Heart right ventricle (tissue), 16 donors: ENCODE measurements at regions not wholly inside any gene's neighbourhood (a gene's known extent, or its start where the extent isn't known, plus 50 kb on each side); places are given as distances from the start of the nearest gene placed in this dataset.

Experiments used
- ATAC-seq, 8 donors: fragments of 200-7000 bp; cut with Tn5 transposase; one replicate each; pipeline ENCODE4 v1.9.1; 2020; ENCODE audit warnings: mild to moderate bottlenecking in 8 of 8, moderate library complexity in 8 of 8, moderate number of reproducible peaks in 1 of 8
- DNase-seq, 2 donors: peaks; one replicate each; pipeline ENCODE4 v3.0.0-alpha.2; 2020
- H3K27ac ChIP-seq, 10 donors: fragments of 200-600 bp; sonication (generic) in 2 of 10; one replicate each; pipeline versions ENCODE4 v1.5.0 to v1.8.0; 2020 to 2022; ENCODE audit warnings: mild to moderate bottlenecking in 3 of 10
- H3K27me3 ChIP-seq, 7 donors: fragments of 200-600 bp; one replicate each; pipeline ENCODE4 v1.8.0; 2021 to 2022; ENCODE audit warnings: mild to moderate bottlenecking in 2 of 7
- H3K36me3 ChIP-seq, 9 donors: fragments of 200-600 bp; sonication (generic) in 1 of 9; one replicate each; pipeline versions ENCODE4 v1.5.0 to v1.8.0; 2020 to 2022; ENCODE audit warnings: mild to moderate bottlenecking in 2 of 9
- H3K4me1 ChIP-seq, 9 donors: fragments of 200-600 bp; sonication (generic) in 1 of 9; one replicate each; pipeline versions ENCODE4 v1.5.0 to v1.8.0; 2020 to 2022; ENCODE audit warnings: mild to moderate bottlenecking in 4 of 9
- H3K4me3 ChIP-seq, 10 donors: fragments of 200-600 bp; sonication (generic) in 2 of 10; one replicate each; pipeline versions ENCODE4 v1.5.0 to v1.8.0; 2020 to 2022; ENCODE audit warnings: mild to moderate bottlenecking in 7 of 10, moderate library complexity in 2 of 10
- H3K9me3 ChIP-seq, 11 donors: fragments of 200-600 bp in 10 of 11; sonication (generic) in 2 of 11; one replicate each; pipeline versions ENCODE4 v1.5.0 to v1.8.0; 2013 to 2022; ENCODE audit warnings: mild to moderate bottlenecking in 2 of 11, control low read depth in 1 of 11, moderate library complexity in 1 of 11
- WGBS, 2 donors: extraction: QIAGEN DNeasy Blood & Tissue Kit; methylation state at CpG; one replicate each; pipeline ENCODE4 v1.1.7; 2013; ENCODE audit warnings: inconsistent platforms in 1 of 2; 5-methylcytosine and 5-hydroxymethylcytosine counted together
- intact Hi-C, 10 donors: fragments of 100-400 bp; cut with DNase I; formaldehyde crosslinking; loops; one replicate each; pipeline versions ENCODE4 v1.11.1 to v1.14.2; 2022
- TF ChIP-seq, protein P1 (sequence below), 9 donors: fragments of 200-600 bp; sonication (generic) in 2 of 9; IDR thresholded peaks; one replicate each; pipeline versions ENCODE4 v1.5.0 to v1.8.0; 2021 to 2022; ENCODE audit warnings: antibody characterized with exemption in 9 of 9, mild to moderate bottlenecking in 5 of 9, moderate library complexity in 1 of 9
- donor health status: Arrhythmogenic right ventricular cardiomyopathy.
- donor health status: ischemic (EF 13 %, LVEDD 7.1; RV severe dilation, severe dysfunction).
- donor health status: healthy with polysubstance abuse.
- donor health status: DM: no; HTN: yes; CAD: no.
- donor health status: DM: no; HTN: no; CAD: no.
- donor health status: ischemic (EF 25% LVEDD 6.9; RV normal size, moderate dysfunction).
- donor health status: ischemic (EF 25% LVEDD 5.7; RV mildly dilated, moderate dysfunction).
- donor health status: healthy.
- donor health status: DM: yes; HTN: yes; CAD: no.
- donor health status: Ischemic cardiomyopathy.
- donor health status: ischemic (EF 35%, LVEDD 5.7; RV mildly dilated, moderate dysfunction).
- donor health status: nonischemic (EF 11% LVEDD 7.7; RV severe dilation, severe dysfunction).
- donor health status: DM: yes; HTN: yes; CAD: no.
- donor health status: PGD.
- donor health status: ischemic (EF 29% LVEDD 5.4; RV normal size, mild dysfunction).
- donor health status: nonischemic (EF 23%, LVEDD 6.1; RV moderate dilation, normal function).

DNA sequence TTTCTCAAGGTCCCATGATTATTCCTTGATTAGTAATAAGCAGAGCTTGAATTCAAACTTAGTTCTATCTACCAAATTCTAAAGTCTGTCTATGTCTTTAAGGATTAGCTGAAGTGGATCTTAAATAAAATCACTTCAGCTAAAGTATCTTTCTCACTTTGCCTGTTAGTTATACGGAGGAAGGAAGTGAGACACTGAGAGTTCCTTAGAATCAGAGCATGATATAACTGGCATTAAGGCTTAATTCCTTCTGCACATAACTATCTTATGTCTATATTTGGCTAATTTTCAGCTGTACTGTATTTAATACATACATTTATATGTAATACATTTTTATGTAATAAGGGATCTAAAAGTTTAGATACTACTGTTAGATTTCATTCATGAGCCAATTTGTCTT is 491.1 kb upstream of the GHITM start:
- Histone ChIP-seq H3K4me1 (peaks cover 0 to 31% (median 14%) of the 10 kb centered on the region in 9 donors), H3K27me3 (no peaks in the 10 kb centered on the region), H3K4me3 (no peak overlapping the region), H3K9me3 (peaks cover 0 to 2% (median 0%) of the 10 kb centered on the region in 11 donors), H3K36me3 (no peaks in the 10 kb centered on the region), H3K27ac (peak overlapping the region in 3 of 10 donors; percentile 3 to 16 (median 13))
- DNase-seq (no peak), ATAC-seq (no peak)
- 29 to 35% methylated on average over 1 of the region's 1 CpG for WGBS, 2 donors
- TF ChIP-seq, protein P1, sequence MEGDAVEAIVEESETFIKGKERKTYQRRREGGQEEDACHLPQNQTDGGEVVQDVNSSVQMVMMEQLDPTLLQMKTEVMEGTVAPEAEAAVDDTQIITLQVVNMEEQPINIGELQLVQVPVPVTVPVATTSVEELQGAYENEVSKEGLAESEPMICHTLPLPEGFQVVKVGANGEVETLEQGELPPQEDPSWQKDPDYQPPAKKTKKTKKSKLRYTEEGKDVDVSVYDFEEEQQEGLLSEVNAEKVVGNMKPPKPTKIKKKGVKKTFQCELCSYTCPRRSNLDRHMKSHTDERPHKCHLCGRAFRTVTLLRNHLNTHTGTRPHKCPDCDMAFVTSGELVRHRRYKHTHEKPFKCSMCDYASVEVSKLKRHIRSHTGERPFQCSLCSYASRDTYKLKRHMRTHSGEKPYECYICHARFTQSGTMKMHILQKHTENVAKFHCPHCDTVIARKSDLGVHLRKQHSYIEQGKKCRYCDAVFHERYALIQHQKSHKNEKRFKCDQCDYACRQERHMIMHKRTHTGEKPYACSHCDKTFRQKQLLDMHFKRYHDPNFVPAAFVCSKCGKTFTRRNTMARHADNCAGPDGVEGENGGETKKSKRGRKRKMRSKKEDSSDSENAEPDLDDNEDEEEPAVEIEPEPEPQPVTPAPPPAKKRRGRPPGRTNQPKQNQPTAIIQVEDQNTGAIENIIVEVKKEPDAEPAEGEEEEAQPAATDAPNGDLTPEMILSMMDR (IDR thresholded peaks at IDR 0.05): no peak
- intact Hi-C loops: no loop called here

- DNase-seq: no peak
- intact Hi-C loops: no loop called here
- Histone ChIP-seq H3K27me3 (no peaks in the 10 kb centered on the region), H3K36me3 (no peaks in the 10 kb centered on the region), H3K9me3 (peaks cover 0 to 9% (median 0%) of the 10 kb centered on the region in 11 donors), H3K4me1 (peaks cover 0 to 31% (median 14%) of the 10 kb centered on the region in 9 donors), H3K27ac (no peak overlapping the region), H3K4me3 (no peak overlapping the region)
- no peak for ATAC-seq
- TF ChIP-seq, protein P1 (IDR thresholded peaks at IDR 0.05): no peak
- 93 to 94% methylated on average over 3 of the region's 3 CpGs for WGBS, 2 donors
Observed at GRCh38 chr10:83649471-83649870, 489.8 kb upstream of the GHITM start.

- no peaks in the 10 kb centered on the region for H3K27me3 ChIP-seq
- TF ChIP-seq, protein P1 (IDR thresholded peaks at IDR 0.05): no peak
- H3K4me3 ChIP-seq: no peak overlapping the region
- peak overlapping the region in 3 of 10 donors; percentile 7 to 42 (median 14) for H3K27ac ChIP-seq
- intact Hi-C loops: no loop called here
- H3K9me3 ChIP-seq: peaks cover 0 to 24% (median 0%) of the 10 kb centered on the region in 11 donors
- H3K36me3 ChIP-seq: no peaks in the 10 kb centered on the region
- ATAC-seq: peak in 3 of 8 donors; percentile 44 to 52 (median 47)
- no peak for DNase-seq
- WGBS, 2 donors: 84 to 89% methylated on average over 2 of the region's 2 CpGs
- H3K4me1 ChIP-seq: no peaks in the 10 kb centered on the region
Observed at GRCh38 chr10:83654689-83655088, 484.6 kb upstream of the GHITM start.

DNA sequence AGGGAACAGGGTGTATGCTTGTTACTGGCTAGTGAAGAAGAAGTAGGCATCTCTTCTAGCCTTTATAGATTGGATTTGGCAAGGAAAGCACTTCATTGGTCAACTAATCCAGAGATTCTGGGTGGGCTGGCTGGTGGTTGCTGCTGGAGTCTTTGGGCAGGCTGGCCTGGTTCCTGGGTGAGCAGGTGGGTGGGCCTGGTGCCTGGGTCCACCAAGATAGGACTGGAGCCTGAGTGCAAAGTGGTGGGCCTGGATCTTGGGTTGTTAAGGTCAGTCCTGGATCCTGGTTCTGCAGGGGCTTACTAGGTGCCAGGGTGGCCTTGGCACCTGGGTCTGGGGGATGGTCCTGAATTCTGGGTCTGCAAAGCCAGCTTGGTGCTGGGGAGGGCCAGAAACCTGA is 482.4 kb upstream of the GHITM start:
- intact Hi-C loops: no loop called here
- H3K4me1 ChIP-seq: no peaks in the 10 kb centered on the region
- H3K36me3 ChIP-seq: no peaks in the 10 kb centered on the region
- no peak for ATAC-seq
- peaks cover 0 to 24% (median 2%) of the 10 kb centered on the region in 11 donors for H3K9me3 ChIP-seq
- no peak overlapping the region for H3K27ac ChIP-seq
- TF ChIP-seq, protein P1 (IDR thresholded peaks at IDR 0.05): no peak
- H3K4me3 ChIP-seq: no peak overlapping the region
- no peaks in the 10 kb centered on the region for H3K27me3 ChIP-seq
- DNase-seq: no peak
